ENCODE measurements at regions not wholly inside any gene's neighbourhood (a gene's known extent, or its start where the extent isn't known, plus 50 kb on each side); places are given as distances from the start of the nearest gene placed in this dataset.

- TF ChIP-seq ISL1 (CRISPR knock-in tag; IDR thresholded peaks at IDR 0.05) (no peak), CSDC2 (CRISPR knock-in tag; IDR thresholded peaks at IDR 0.05) (no peak), ESRRG (CRISPR knock-in tag; IDR thresholded peaks at IDR 0.05) (no peak), TCF4 (CRISPR knock-in tag; IDR thresholded peaks at IDR 0.05; ENCODE audit: borderline replicate concordance) (no peak)
Observed at GRCh38 chr11:103637295-103637694, 399.1 kb upstream of the DDI1 start.
